NCI-H2029 treated with DMSO at 0.1 percent for 48 hours (cell line): ENCODE measurements at regions not wholly inside any gene's neighbourhood (a gene's known extent, or its start where the extent isn't known, plus 50 kb on each side); places are given as distances from the start of the nearest gene placed in this dataset.
"Not testable (repeated sequence)": the region's sequence is repeated elsewhere in the genome, so short reads cannot be mapped to it uniquely, and the experiment has no call there.

Source experiments
- DNase-seq: peaks from one replicate; lab custom pipeline; 2025; lab: John Stamatoyannopoulos, UW

DNA sequence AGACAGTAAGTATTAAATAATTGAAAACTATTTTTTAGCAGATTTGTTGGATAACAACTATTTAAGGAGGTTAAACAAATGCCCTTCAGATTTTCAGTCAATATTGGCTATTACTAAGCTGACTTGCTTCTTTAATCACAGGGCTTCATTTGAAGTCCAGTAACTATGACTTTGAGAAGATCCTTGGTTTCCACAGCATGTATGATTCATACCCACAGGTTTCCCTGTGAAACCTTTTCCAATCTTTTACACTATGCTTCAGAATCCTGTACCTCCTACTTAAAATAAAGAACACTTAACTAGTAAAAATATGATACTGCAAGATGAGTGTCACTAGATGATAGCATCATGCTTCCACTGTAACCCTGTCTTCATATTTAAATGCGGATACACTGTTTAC, 211.9 kb downstream of the SPATA31A1 start:
- DNase-seq = not testable (repeated sequence)

DNA sequence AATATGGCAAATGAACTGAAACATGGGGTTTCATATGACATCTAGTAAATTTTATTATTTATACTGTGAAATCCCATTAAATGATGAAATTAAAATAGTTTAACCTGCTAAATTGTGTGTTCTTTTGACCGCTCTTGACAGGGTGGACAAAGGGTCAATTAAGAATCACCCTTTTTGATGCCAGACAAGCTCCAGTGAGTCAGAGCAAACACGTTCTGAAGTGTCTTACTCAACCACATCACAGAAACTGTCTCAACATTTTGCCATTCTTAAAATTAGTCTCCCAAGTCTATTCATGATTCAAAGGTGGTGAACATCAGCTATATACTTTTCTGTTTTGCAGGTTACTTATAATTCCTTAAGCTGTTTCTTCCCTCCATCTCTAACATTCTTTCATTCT, 213.4 kb downstream of the SPATA31A1 start:
- DNase-seq = not testable (repeated sequence)

DNA sequence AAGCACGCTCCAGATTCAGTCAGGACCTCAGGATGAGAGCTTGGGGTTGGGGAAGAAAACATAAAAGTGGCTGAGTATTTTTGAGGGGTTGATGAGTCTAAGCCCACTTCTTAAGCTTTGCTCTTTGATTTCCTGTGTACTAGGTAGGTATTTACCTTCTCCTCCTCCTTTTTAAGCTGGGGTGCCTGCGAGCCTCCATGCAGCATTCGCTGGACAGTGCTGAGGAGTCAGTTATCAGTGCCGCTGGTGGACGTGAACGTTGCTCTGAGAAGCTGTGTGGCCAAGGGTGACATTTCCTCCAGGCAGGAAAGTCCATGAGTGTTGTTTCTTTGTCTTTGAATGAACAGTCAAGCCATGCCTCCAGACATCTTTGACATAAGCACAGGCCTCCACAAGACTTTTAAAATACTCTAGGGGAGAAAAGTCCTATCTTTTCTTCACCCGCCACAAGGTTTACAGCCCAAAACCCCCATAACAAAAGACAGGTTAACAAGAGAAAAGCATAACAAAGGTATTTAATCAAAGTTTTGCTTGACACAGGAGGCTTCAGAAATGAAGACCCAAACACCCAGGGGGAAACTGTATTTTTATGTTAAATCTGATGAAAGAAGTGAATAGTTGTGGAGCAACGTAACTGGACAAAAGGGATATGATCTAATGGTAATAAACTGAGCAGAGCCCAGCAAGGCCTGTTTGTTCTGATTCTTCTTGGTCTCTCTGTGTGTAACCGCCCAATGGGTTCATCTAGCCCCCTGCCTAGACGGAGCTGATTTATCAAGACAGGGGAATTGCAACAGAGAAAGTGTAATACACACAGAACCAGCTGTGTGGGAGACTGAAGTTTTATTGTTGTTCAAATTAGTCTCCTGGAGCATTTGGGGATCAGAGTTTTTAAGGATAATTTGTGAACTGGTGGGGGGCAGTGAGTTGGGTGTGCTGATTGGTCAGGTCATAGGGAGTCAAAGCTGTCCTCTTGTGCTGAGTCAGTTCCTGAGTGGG, 217.9 kb downstream of the SPATA31A1 start:
- not testable (repeated sequence) for DNase-seq

DNA sequence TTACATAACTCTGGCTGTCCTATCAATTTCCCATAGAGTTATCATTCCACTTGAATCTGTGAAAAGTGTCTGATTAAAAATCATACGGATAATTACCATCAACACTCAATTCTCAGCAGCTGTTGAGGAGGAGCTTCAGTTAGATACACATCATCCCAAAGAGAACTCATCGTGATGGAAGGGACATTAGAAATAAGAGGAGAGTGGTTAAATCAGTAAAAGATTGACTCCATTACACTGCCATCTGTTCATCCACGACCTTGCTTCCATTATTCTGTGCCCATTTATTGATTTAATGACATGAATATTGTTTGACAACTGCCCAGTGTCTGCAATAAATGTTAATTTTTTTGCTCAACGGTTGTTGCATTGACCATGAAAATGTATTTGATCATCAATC, 223.5 kb downstream of the SPATA31A1 start:
- DNase-seq = not testable (repeated sequence)

DNA sequence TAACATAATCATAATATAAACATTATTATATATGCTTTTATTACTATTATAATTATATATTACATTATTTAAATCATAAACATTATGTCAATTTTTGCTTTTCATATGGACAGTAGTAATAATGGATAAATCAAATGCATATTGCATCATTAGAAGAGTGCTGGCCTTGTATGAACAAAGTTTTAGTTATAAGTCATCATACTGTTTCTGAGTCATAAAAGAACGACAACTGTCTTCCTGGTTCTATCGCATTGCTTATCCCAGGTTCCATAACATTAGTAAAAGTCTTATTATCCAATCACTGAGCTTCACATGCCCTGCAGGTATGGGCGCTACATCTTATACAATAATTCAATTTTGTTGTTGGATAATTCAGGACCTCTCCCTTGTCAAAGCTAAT, 225.8 kb downstream of the SPATA31A1 start:
- not testable (repeated sequence) for DNase-seq

DNA sequence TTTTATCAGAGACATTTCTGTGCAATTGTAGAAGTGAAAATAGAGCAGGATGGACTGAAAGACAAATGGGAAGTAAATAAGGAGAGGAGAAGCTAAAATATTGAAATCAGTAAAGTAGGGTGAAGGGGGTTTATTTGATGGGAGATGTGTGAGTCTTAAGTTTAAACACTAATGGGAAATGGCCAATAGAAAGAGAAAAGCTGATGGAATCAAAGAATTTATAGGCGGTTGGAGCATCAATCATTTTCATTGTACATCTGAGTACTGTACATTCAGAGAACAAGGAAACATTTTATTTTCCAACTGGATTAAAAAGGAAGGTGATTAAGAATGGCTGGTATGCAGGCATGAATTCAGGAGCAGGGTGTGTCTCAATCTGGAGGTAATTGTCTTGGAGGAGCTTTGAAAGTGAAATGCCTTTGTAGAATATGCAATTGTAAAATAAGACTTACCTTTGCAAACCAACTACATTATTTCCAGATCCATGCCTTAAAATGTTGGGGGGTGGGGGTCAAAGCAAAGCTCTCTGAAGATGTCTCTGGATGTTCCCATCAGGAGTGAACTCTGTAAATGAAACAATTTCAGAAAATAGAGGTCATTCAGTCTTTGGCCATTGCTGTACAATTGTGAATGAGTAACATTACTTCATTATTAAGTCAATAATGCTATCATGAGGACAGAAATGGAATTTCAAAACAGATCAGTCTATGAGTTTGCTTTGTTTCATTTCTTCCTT, 227.4 kb downstream of the SPATA31A1 start:
- DNase-seq = not testable (repeated sequence)

DNA sequence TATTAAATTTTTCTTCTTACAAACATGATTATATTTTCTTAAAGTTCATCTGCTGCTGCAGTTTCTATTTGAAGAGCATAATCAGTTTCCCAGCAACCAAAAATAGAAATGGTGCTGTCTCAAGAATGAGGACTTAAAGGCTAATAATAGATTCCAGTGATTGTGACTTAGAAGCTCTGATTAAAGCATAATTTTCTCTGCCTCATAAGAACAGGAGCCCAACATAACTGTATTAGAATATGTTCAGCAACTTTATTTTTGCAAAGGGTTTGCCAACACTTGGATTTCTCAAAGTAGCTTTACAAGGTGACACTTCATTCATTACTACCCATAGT, 227.9 kb downstream of the SPATA31A1 start:
- DNase-seq = not testable (repeated sequence)

DNA sequence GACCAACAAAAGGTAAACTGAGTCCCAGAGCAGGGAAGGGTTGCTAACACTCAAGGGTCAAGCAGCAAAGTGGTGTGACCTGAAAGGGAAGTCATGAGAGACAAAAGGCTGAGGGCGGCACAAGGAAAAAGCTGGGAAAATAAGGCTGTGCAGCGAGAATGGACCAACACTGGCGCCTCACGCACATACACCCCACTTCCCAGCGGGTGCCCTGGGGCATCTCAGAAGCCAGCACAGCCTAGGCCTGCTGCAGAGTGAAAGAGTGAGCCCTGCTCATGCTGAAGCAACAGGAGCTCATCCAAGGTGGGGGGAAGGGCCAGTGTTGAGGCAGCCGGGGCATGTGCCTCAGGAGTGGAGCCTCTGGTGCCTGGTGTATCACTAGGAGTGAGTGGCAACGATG, 229.8 kb downstream of the SPATA31A1 start:
- DNase-seq = not testable (repeated sequence)

DNA sequence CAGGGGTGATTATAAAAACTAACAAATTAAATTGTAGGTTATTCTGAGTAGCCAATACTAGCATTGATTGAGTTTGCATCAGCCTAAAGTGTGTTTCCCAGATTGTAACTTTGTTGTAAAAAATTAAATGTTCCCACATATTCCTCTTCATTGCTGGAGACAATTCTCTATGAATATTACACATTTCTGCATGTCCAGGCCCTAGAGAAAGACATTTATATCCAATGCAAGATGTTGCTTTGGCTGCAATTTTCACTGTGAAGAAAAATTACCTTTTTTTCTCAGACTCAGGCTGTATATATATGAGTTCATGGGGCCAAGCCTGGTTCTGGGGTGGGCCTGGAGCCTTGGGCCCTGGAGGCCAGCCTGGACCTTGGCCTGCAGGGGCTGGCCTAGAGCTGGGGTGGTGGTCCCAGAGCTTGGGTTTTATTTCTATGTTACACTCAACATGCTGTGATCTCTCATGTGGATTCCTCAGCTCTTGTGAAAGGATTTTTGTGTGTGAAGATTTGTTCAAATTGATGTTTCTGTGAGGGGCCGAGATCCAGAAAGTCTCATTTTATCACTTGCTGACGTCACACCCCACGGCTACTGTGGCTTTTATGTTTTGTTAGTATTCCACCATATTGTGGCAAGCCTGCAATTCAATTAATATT, 232.5 kb downstream of the SPATA31A1 start:
- DNase-seq = no peak

DNA sequence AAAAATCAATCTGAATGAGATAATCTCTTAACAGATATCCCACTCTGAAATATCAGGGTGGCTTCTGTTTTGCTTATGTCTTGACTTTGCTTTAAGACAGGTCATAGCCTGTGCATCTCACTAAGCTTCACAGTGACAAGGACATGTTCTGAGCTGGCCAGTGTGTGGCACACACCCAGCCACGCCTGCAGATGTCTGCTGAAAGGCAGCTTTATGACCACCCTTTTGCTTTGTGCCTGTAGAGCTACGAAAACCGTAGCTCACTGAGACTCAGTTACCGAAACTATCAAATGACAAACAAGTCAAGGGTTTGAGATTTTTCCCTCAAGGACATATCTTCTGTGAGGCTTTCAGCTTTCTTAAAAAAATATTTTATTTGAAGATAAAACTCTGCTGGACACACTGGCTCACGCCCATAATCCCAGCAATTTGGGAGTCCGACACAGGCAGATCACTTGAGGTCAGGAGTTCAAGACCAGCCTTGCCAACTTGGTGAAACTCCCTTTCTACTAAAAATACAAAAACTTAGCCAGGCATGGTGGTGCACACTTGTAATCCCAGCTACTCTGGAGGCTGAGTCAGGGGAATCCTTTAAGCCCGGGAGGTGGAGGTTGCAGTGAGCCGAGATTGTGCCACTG, 233.2 kb downstream of the SPATA31A1 start:
- DNase-seq = no peak

DNA sequence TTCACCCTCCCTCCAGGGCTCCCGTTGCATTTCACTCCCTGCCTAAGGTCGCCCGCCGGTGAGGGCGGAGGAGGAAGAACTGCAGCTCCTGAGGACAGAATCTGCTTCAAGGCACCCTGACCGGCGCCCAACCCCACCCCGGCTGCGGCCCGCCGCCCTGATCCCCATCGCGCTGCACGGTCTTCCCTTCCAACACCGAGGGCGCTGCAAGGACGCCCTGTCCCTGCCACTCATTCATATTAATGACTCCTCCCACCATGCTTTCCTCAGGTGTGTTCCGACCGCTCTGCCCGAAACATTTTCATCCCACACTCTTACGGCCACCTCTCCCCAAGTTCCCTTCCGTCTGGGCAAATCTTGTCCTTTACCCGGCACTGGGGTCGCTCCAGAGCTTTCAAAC, 248.6 kb downstream of the SPATA31A1 start:
- DNase-seq = not testable (repeated sequence)

DNA sequence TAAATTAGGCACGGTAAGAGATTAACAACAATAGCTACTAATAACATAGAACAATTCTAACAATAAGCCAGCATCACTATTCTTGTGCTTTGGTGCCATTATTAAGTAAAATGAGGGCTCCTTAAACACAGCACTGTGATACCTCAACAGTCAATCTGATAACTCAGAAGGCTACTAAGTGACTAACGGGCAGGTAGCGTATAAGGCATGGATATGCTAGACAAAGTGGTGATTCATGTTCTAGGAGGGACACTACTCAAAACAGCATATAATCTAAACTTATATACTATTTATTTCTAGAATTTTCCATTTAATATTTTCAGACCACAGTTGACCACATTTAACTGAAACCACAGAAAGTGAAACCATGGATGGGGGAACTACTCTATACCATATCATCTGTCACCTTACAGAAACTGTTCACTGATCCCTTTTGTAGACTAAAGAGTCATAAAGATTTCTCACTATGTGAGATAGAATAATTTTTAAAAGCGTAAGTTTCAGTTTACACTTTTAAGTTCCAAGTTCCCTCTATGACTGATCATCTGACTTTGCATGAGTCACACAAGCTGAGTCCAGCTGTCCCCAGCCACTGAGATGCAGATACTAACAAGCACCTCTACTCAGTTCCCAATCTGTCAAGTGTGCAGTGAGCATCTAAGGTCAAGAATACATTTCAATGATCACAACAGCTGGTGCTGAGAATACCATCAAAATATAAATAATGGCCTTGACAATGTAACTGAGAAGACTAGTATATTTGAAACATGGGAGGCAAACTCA, 256.2 kb downstream of the SPATA31A1 start:
- not testable (repeated sequence) for DNase-seq

DNA sequence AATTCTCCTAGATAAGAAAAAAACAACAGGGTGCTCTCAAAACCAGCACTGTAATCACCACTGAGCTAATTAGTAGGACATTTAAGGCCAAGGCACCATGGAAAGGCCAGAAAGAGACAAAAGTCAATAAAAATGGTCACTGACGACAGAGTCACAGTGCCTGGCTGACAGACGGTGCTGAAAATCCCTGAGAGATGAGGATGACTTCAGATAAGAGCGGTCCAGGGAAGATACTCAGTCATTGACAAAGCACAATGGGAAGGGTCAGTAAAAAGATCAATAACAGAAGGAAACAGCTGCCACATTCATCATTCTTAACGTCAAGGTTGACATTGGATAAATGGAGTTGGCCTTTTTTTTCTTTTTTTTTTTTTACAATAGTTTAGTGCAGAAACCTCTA, 261.0 kb downstream of the SPATA31A1 start:
- not testable (repeated sequence) for DNase-seq

DNA sequence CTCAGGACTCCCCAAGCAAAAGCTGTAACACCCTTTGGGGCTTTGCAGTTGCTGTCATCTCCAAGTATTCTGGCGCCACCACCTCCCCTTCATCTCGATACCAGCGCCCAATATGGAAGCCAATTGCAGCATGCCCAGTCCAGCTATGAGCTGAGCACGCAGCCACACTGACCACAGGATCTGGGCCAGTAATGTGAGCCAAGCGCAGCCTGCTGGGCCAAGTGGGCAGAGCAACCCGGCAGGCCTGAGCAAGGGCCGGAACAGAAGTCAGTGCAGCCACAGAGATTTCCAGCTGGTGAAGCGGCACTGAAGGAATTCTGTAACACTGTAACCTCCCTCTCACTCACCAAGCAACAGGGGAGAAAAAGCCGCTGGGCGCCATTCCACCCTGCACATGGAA, 268.6 kb downstream of the SPATA31A1 start:
- not testable (repeated sequence) for DNase-seq

DNA sequence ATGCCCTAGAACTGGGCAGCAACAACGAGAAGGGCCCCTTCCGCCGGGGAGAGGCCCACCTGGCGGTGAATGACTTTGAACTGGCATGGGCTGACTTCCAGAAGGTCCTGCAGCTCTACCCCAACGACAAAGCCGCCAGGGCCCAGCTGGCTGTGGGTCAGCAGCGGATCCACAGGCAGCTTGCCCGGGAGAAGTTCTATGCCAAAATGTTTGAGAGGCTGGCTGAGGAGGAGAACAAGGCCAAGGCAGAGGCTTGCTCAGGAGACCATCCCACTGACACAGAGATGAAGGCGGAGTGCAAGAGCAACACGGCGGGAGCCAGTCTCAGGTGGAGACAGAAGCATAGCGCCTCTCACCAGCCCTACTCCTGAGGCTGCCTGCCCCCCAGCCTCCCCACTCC, 276.6 kb downstream of the SPATA31A1 start:
- DNase-seq = not testable (repeated sequence)

DNA sequence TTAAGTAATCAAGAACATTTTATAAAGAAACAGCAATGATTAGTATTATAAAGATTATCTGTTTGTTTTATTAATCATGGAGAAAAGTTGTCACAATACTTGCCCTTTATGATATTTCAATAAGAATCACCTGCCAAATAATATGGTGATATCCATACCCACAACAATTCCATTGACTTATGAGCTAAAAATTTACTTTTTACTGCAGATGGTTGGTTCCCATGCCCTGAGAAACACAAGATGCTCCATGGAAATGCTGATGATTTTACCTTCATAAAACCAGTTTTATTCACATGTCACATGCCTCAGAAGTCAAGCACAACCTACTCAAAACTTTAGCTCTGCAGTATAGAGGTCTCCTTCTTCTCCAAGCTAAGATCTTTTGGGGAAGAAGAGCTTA, 293.6 kb downstream of the SPATA31A1 start:
- not testable (repeated sequence) for DNase-seq

DNA sequence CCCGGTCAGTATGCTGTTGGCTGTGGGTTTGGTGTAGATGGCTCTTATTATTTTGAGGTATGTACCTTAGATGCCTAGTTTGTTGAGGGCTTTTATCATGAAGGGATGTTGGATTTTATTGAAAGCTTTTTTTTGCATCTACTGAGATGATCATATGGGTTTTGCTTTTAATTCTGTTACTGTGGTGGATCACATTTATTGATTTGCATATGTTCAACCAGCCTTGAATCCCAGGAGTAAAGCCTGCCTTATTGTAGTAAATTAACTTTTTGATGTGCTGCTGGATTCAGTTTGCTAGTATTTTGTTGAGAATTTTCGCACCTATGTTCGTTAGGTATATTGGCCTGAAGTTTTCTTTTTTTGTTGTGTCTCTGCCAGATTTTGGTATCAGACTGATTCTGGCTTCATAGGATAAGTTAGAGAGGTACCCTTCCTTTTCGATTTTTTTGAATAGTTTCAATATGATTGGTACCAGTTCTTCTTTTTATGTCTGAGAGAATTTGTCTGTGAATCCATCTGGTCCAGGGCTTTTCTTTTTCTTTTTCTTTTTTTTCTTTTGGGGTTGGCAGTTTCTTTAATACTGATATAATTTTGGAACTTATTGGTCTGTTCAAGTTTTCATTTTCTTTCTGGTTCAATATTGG, 301.6 kb downstream of the SPATA31A1 start:
- not testable (repeated sequence) for DNase-seq

DNA sequence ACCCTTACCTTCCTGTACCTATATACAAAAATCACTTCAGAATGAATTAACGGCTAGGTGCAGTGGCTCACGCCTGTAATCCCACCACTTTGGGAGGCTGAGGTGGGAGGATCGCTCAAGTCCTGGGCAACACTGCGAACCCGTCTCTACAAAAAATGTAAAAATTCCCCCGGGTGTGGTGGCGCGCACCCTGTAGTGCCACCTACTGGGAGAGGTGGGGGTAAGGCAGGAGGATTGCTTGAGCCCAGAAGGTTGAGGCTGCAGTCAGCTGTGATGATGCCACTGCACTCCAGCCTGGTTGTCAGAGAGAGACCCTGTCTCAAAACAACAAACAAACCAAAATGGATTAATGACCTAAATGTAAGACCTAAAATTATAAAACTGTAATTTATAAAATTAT, 307.6 kb downstream of the SPATA31A1 start:
- DNase-seq = not testable (repeated sequence)

DNA sequence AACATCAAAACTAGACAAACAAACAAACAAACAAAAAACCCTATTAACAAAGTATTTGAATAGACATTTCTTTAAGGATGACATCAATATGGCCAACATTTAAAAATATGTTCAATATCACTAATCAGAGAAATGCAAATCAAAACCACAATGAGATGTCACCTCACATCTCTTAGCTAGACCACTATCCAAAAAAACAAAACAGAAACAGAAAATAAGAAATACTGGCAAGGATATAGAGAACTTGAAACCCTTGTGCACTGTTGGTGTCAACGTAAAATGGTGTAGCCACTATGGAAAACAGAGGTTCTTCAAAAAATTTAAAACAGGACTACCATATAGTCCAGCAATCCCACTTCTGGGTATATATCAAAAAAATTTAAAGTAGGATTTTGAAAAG, 308.2 kb downstream of the SPATA31A1 start:
- DNase-seq = not testable (repeated sequence)

DNA sequence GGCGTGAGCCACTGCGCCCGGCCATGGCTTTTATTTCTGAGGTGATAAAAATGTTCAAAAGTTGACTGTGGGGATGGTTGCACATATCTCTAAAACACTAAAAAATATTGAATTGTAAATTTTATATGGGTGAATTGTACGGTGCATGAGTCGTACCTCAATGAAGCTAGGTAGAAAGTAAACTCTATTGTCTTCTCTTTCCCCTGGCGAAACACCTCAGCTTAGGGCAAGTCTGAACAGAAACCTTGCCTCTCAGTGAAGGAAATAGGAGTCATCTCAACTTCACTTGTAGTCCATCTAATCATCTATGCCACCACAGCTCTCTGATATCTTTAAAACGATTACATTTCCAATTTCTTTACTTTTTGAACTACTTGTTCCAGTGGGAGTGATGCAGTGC, 309.6 kb downstream of the SPATA31A1 start:
- DNase-seq = not testable (repeated sequence)
